Upper lobe of left lung (tissue), 6 donors: ENCODE measurements at regions not wholly inside any gene's neighbourhood (a gene's known extent, or its start where the extent isn't known, plus 50 kb on each side); places are given as distances from the start of the nearest gene placed in this dataset.
"Not testable (repeated sequence)": the region's sequence is repeated elsewhere in the genome, so short reads cannot be mapped to it uniquely, and the experiment has no call there.

Experiments used
- ATAC-seq, 2 donors: fragments of 200-7000 bp; cut with Tn5 transposase; one replicate each; pipeline ENCODE4 v1.9.1; 2022; ENCODE audit warnings: mild to moderate bottlenecking in 2 of 2, moderate library complexity in 2 of 2; ENCODE audit not compliant: low FRiP score in 2 of 2
- DNase-seq, 2 donors: peaks; one replicate each; pipeline ENCODE4 v3.0.0-alpha.2; 2019 to 2020
- H3K27ac ChIP-seq, 4 donors: fragments of 200-600 bp; sonication (generic); one replicate each; pipeline ENCODE4 v1.5.1; 2016 to 2019
- H3K27me3 ChIP-seq, 4 donors: fragments of 200-600 bp; sonication (generic); one replicate each; pipeline ENCODE4 v1.5.1; 2017 to 2019
- H3K36me3 ChIP-seq, 4 donors: fragments of 200-600 bp; sonication (generic); one replicate each; pipeline ENCODE4 v1.5.1; 2016 to 2019
- H3K4me1 ChIP-seq, 4 donors: fragments of 200-600 bp; sonication (generic); one replicate each; pipeline ENCODE4 v1.5.1; 2018 to 2019
- H3K4me3 ChIP-seq, 4 donors: fragments of 200-600 bp; sonication (generic); one replicate each; pipeline ENCODE4 v1.5.1; 2017 to 2019; ENCODE audit warnings: mild to moderate bottlenecking in 2 of 4, moderate library complexity in 1 of 4
- H3K9me3 ChIP-seq, 4 donors: fragments of 200-600 bp; sonication (generic); one replicate each; pipeline ENCODE4 v1.5.1; 2018 to 2019
- CTCF ChIP-seq, 6 experiments: fragments of 450-650 bp in 4 of 6; fragments of 200-600 bp in 2 of 6; sonication (generic) in 2 of 6; IDR thresholded peaks; one replicate each; pipeline ENCODE4 v1.5.1; 2016 to 2019; ENCODE audit warnings: antibody characterized with exemption in 6 of 6
- EP300 ChIP-seq, 4 donors: sonication (generic); formaldehyde crosslinking; IDR thresholded peaks; one replicate each; pipeline ENCODE4 v1.5.1; 2017; ENCODE audit warnings: antibody characterized with exemption in 4 of 4, control low read depth in 2 of 4
- POLR2A ChIP-seq, 4 donors: fragments of 450-650 bp; IDR thresholded peaks; one replicate each; pipeline ENCODE4 v1.5.1; 2016 to 2017; ENCODE audit warnings: antibody characterized with exemption in 4 of 4, mild to moderate bottlenecking in 2 of 4
- POLR2AphosphoS5 ChIP-seq, 2 donors: sonication (generic); formaldehyde crosslinking; IDR thresholded peaks; one replicate each; pipeline ENCODE4 v1.5.1; 2017; ENCODE audit warnings: antibody characterized with exemption in 2 of 2
- WGBS, 2 donors: methylation state at CpG; one replicate each; pipeline ENCODE4 v1.1.5; 2017 to 2018; 5-methylcytosine and 5-hydroxymethylcytosine counted together
- donor health status: DM: no; HTN: no; CAD: no; lungs with moderate emphysema.
- donor health status: DM: no; HTN: yes; CAD: no; lungs with severe emphysema.

DNA sequence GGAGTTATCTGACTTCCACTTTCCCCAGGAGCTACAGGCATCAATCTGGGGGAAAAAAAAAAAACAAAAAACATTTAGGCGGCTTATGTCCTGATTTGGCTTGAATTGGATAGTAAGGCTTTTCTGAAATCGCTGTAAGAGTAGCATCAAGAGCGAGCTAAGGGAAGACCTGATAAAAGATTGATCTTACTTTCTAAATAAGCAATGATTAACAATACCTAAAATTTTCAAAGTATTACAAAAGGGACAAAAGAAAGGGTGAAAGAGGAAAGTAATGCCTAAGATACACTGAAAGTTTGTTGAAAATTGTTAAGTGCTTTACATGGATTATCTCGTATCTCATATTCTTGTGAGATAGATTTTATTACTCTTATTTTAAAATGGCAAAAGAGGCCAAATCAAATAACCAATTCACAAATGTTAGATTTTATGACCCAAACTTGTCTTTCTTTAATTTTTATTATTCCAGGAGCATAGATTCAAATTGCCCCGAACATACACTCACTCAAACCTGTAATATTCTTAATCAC, 106.4 kb upstream of the PRSS16 start:
- Histone ChIP-seq H3K27ac (no peak overlapping the region), H3K9me3 (no peaks in the 10 kb centered on the region), H3K4me3 (no peak overlapping the region), H3K4me1 (peaks cover 16 to 26% (median 19%) of the 10 kb centered on the region in 4 donors), H3K36me3 (no peaks in the 10 kb centered on the region), H3K27me3 (no peaks in the 10 kb centered on the region)
- DNase-seq (no peak), ATAC-seq (no peak)
- no peak for TF ChIP-seq EP300 (IDR thresholded peaks at IDR 0.05)
- TF ChIP-seq POLR2A (IDR thresholded peaks at IDR 0.05) = no peak
- TF ChIP-seq POLR2AphosphoS5 (IDR thresholded peaks at IDR 0.05) = no peak
- no peak for TF ChIP-seq CTCF (IDR thresholded peaks at IDR 0.05)
- 82 to 84% methylated on average over 5 of the region's 5 CpGs for WGBS, 2 donors

DNA sequence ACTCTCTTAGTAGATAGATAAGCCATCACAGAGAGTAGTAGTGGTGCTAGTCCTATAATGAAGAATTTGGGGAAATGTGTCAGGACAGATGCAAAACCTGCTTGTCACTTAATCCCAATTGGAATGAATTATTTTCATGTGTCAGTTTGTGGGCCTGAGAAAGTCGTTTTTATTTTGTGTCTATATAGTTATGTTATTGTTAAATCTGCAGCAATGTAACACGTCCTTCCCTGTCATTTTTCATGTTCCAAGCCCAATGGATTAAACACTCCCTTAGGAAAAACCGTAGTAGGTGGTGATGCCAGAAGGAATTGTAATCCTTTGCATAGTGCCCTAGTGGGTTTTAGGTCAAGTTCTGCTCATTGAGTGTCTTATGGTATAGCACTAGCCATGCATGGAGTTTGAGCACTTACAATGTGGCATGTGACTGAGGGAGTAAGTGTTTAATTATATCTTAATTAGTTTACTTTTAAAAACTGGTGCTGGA, 105.9 kb upstream of the PRSS16 start:
- no peak overlapping the region for H3K4me3 ChIP-seq
- DNase-seq = no peak
- peaks cover 16 to 26% (median 19%) of the 10 kb centered on the region in 4 donors for H3K4me1 ChIP-seq
- WGBS, 2 donors = 60 to 71% methylated on average over 3 of the region's 3 CpGs
- H3K36me3 ChIP-seq = no peaks in the 10 kb centered on the region
- ATAC-seq = no peak
- H3K9me3 ChIP-seq = no peaks in the 10 kb centered on the region
- TF ChIP-seq EP300 (IDR thresholded peaks at IDR 0.05) = no peak
- no peak for TF ChIP-seq POLR2AphosphoS5 (IDR thresholded peaks at IDR 0.05)
- TF ChIP-seq POLR2A (IDR thresholded peaks at IDR 0.05) = no peak
- TF ChIP-seq CTCF (IDR thresholded peaks at IDR 0.05) = no peak
- H3K27ac ChIP-seq = no peak overlapping the region
- no peaks in the 10 kb centered on the region for H3K27me3 ChIP-seq

- WGBS, 2 donors = 95 to 96% methylated on average over 4 of the region's 4 CpGs
- H3K9me3 ChIP-seq, H3K4me3 ChIP-seq, H3K36me3 ChIP-seq, H3K27ac ChIP-seq, H3K27me3 ChIP-seq, ATAC-seq, DNase-seq: not testable (repeated sequence)
- H3K4me1 ChIP-seq = peaks cover 18 to 27% (median 25%) of the 10 kb centered on the region in 4 donors
These were observed 104.5 kb upstream of the PRSS16 start for GRCh38 chr6:27143020-27143388.

- WGBS, 2 donors = 77 to 93% methylated on average over 2 of the region's 2 CpGs
- ATAC-seq (no peak), DNase-seq (no peak)
- Histone ChIP-seq H3K9me3 (no peaks in the 10 kb centered on the region), H3K27me3 (no peaks in the 10 kb centered on the region), H3K36me3 (no peaks in the 10 kb centered on the region), H3K27ac (no peak overlapping the region), H3K4me1 (peaks cover 17 to 27% (median 23%) of the 10 kb centered on the region in 4 donors), H3K4me3 (no peak overlapping the region)
- TF ChIP-seq EP300 (IDR thresholded peaks at IDR 0.05) (no peak), POLR2A (IDR thresholded peaks at IDR 0.05) (no peak), POLR2AphosphoS5 (IDR thresholded peaks at IDR 0.05) (no peak), CTCF (IDR thresholded peaks at IDR 0.05) (no peak)
These were observed 104.0 kb upstream of the PRSS16 start for GRCh38 chr6:27143474-27144026.

- peak overlapping the region in 3 of 4 donors; percentile 93 to 95 (median 94) for H3K27ac ChIP-seq
- no peaks in the 10 kb centered on the region for H3K36me3 ChIP-seq
- peak overlapping the region in 3 of 4 donors; percentile 56 to 68 (median 61) for H3K4me3 ChIP-seq
- WGBS, 2 donors = 37 to 49% methylated on average over 6 of the region's 6 CpGs
- TF ChIP-seq POLR2AphosphoS5 (IDR thresholded peaks at IDR 0.05) (no peak), EP300 (IDR thresholded peaks at IDR 0.05) (no peak), POLR2A (IDR thresholded peaks at IDR 0.05) (no peak), CTCF (IDR thresholded peaks at IDR 0.05) (no peak)
- peaks cover 13 to 27% (median 17%) of the 10 kb centered on the region in 4 donors for H3K4me1 ChIP-seq
- no peaks in the 10 kb centered on the region for H3K27me3 ChIP-seq
- DNase-seq = no peak
- H3K9me3 ChIP-seq = no peaks in the 10 kb centered on the region
- no peak for ATAC-seq
These were observed 102.8 kb upstream of the PRSS16 start for GRCh38 chr6:27144740-27145079.
